ENCODE measurements at regions not wholly inside any gene's neighbourhood (a gene's known extent, or its start where the extent isn't known, plus 50 kb on each side); places are given as distances from the start of the nearest gene placed in this dataset.
A peak's percentile ranks its signal among the peaks of the same experiment; 100 is the strongest.
"Not testable (repeated sequence)": the region's sequence is repeated elsewhere in the genome, so short reads cannot be mapped to it uniquely, and the experiment has no call there.

DNA sequence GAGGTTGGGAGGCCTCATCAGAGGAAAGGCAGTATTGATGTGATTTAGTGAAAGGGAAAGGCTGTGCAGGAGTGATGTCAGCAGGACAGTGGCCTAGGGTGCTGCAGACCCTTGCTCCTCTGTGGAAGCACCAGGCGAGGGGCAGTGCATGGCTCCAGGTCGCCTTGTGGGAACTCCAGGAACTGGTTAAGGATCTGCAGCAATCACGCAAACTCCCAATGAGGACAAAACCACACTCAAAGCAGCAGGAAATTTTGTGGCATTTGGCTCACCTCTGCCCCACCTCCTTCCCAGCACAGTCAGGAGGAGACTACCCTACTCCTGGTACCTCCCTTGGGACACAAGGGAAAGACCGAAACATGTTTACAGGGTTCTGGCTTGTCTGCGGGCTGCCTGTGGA is 251.5 kb downstream of the GADD45G start:
- not testable (repeated sequence) for H3K9me3 ChIP-seq, H3K4me3 ChIP-seq, DNase-seq, H3K36me3 ChIP-seq, H3K27me3 ChIP-seq

DNA sequence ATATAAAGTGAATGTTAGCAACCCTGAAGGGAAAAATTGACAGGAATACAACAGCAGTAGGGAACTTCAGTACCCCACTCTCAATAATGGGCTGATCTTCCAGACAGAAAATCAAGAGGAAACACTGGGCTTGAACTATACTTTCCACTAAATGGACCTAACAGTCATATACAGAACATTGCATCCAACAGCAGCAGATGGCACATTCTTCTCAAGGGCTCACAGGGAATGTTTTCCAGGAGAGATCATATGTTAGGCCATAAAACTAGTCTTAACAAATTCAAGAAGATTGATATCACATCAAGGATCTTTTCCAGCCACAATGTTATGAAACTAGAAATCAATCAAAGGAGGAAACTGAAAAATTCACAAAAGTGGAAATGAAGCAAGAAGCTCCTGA is 252.1 kb downstream of the GADD45G start:
- H3K36me3 ChIP-seq, H3K4me3 ChIP-seq, H3K9me3 ChIP-seq, DNase-seq, H3K27me3 ChIP-seq: not testable (repeated sequence)

DNA sequence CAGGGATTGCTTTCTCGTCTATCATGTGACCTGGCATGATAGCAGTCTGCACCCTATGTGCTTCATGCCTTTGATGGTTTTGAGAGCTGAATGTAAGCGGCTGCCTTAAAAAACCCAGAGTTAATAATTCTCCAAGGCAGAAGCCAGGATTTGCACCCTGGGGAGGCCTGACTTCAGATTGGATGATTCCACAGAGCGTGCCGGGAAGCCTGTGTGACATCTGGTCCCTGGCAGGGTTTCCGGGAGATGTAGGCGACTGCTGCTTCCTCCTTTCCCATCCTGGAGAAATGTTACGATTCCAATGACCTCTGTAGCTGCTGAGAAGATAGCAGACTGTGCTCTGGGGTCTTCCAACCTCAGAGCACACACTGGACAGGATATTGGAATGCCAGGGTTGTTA is 255.0 kb downstream of the GADD45G start:
- not testable (repeated sequence) for DNase-seq, H3K9me3 ChIP-seq, H3K27me3 ChIP-seq, H3K4me3 ChIP-seq, H3K36me3 ChIP-seq

- H3K36me3 ChIP-seq, DNase-seq, H3K9me3 ChIP-seq, H3K27me3 ChIP-seq, H3K4me3 ChIP-seq: not testable (repeated sequence)
These were observed 256.6 kb downstream of the GADD45G start for GRCh38 chr9:89861371-89861770.

DNA sequence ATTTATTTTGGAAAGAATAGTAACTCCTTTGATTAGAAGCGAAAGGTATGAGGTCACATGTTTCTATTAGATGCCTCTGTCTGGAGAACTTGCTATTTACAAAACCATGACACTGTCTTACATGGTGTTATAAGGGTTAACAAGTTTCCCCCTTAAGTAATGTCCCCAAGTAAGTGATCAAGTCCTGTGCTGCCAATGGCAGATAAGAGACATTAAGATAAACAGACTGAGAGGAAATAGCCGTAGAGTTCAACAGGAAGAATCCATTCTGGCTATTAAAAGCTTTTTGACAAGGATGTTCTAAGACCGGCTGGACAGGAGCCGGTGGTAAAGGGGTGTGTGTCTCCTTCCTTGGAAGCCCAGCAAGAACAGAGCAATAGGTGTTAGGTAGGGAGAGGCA is 257.5 kb downstream of the GADD45G start:
- H3K27me3 ChIP-seq = no peaks in the 10 kb centered on the region
- H3K36me3 ChIP-seq = no peaks in the 10 kb centered on the region
- no peak overlapping the region for H3K4me3 ChIP-seq
- DNase-seq = no peak
- no peaks in the 10 kb centered on the region for H3K9me3 ChIP-seq

GRCh38 chr9:89863141-89863540 is 258.3 kb downstream of the GADD45G start:
- H3K4me3 ChIP-seq = no peak overlapping the region
- H3K27me3 ChIP-seq = no peaks in the 10 kb centered on the region
- DNase-seq = no peak
- H3K36me3 ChIP-seq = no peaks in the 10 kb centered on the region
- no peaks in the 10 kb centered on the region for H3K9me3 ChIP-seq

DNA sequence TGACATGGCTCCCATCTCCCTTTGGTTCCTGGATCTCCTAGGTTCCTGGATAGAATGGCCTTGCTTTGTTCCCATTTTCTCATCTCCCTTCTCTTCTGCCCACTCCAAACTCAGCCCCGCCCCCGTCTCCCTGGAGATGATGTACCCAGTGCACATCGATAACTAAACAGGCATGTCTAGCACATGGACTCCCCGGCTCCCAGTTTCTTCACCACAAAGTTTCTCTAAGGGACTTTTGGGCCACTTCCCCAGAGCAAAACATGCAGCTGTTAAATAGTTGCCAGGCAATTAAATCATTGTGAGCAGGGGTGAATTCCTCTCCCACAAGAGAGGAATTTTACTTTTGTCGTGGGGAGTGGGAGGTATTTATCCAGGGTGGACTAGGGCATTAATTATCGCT is 259.0 kb downstream of the GADD45G start:
- H3K27me3 ChIP-seq = no peaks in the 10 kb centered on the region
- DNase-seq = no peak
- H3K4me3 ChIP-seq = no peak overlapping the region
- no peaks in the 10 kb centered on the region for H3K36me3 ChIP-seq
- H3K9me3 ChIP-seq = no peaks in the 10 kb centered on the region

- no peaks in the 10 kb centered on the region for H3K27me3 ChIP-seq
- DNase-seq = no peak
- H3K36me3 ChIP-seq = no peaks in the 10 kb centered on the region
- no peaks in the 10 kb centered on the region for H3K9me3 ChIP-seq
- H3K4me3 ChIP-seq = no peak overlapping the region
These were observed 259.4 kb downstream of the GADD45G start for GRCh38 chr9:89864257-89864656.

DNA sequence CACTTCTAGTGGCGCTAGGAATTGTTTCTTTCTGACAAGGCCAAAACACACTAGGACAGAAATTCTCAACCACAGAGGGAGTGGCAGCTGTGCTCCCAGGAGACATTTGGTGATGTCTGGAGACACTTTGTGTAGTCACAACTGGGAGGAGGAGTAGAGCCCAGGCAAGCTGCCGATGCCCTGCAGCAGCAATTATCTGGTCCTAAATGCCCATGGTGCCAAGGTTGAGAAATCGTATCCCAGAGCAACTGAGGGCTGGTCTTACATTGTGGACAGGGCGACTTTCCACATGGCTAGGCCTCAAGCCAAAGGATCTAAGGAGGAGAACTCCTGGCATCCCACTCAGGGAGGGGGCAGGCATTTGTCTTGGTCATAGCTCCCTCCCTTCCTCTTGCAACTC is 259.9 kb downstream of the GADD45G start:
- DNase-seq = peak; percentile 61
- H3K4me3 ChIP-seq = no peak overlapping the region
- no peaks in the 10 kb centered on the region for H3K36me3 ChIP-seq
- H3K9me3 ChIP-seq = no peaks in the 10 kb centered on the region
- no peaks in the 10 kb centered on the region for H3K27me3 ChIP-seq

DNA sequence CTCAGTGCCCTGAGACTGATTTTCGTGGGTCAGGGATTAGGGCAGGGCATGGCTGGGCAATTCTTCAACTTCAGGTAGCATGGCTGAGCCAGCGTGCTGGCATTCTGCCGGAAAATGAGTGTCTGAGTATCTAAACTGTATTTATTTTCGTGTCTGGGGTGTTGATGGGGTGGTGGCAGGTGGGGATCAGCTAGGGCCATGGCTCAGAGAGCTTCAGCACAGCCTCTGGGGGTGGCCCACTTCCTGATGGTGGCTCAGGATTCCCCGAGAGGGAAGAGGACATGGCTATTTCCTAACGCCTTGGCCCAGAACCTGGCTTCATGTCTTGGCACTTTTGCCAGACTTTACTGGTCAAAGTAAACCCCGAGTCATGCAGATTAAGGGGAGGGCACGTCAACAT is 260.5 kb downstream of the GADD45G start:
- no peak for DNase-seq
- no peaks in the 10 kb centered on the region for H3K27me3 ChIP-seq
- no peaks in the 10 kb centered on the region for H3K9me3 ChIP-seq
- H3K36me3 ChIP-seq = no peaks in the 10 kb centered on the region
- no peak overlapping the region for H3K4me3 ChIP-seq

GRCh38 chr9:89865981-89866380 is 261.2 kb downstream of the GADD45G start:
- H3K27me3 ChIP-seq = no peaks in the 10 kb centered on the region
- H3K9me3 ChIP-seq = no peaks in the 10 kb centered on the region
- H3K36me3 ChIP-seq = no peaks in the 10 kb centered on the region
- no peak overlapping the region for H3K4me3 ChIP-seq
- DNase-seq = no peak

DNA sequence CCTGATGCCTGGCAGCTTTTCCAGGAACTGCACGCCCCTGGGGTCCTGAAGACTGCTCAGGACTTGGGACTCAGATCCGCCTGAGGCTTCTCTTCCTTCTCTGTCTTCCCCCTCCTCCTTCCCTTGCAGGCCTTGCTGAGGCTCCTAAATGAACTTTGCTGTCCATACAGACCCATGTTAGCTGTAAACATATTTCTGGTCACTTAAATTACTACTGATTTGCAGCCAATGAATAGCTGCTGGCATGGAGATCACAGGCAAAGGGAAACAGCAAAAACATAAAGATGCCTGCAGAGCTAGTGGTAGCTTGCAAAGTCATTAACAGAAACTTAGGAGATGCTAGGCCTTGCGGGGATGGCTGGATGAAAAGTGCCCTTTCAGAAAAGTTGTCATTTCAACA is 261.9 kb downstream of the GADD45G start:
- H3K4me3 ChIP-seq = no peak overlapping the region
- no peaks in the 10 kb centered on the region for H3K27me3 ChIP-seq
- H3K36me3 ChIP-seq = no peaks in the 10 kb centered on the region
- no peaks in the 10 kb centered on the region for H3K9me3 ChIP-seq
- no peak for DNase-seq

DNA sequence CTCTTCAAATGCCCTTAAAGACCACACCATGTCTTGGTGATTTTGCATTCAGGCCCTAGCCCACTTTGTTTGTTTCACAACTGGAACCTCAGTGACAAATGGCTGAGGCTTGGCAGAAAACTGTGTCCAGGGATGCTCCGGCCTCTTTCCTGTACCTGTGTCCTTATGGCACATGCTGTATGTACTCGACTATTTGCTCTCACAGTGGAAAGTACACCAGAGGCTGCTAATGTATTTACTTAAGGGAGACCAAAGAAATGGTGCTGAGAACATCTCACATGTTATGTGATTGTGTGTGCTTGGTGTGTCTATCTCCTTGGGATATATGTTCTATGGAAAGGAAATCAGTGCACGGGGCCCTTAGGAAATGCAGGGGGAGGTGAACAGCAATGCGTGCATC is 263.3 kb downstream of the GADD45G start:
- no peaks in the 10 kb centered on the region for H3K36me3 ChIP-seq
- H3K4me3 ChIP-seq = no peak overlapping the region
- no peaks in the 10 kb centered on the region for H3K27me3 ChIP-seq
- no peak for DNase-seq
- H3K9me3 ChIP-seq = no peaks in the 10 kb centered on the region

DNA sequence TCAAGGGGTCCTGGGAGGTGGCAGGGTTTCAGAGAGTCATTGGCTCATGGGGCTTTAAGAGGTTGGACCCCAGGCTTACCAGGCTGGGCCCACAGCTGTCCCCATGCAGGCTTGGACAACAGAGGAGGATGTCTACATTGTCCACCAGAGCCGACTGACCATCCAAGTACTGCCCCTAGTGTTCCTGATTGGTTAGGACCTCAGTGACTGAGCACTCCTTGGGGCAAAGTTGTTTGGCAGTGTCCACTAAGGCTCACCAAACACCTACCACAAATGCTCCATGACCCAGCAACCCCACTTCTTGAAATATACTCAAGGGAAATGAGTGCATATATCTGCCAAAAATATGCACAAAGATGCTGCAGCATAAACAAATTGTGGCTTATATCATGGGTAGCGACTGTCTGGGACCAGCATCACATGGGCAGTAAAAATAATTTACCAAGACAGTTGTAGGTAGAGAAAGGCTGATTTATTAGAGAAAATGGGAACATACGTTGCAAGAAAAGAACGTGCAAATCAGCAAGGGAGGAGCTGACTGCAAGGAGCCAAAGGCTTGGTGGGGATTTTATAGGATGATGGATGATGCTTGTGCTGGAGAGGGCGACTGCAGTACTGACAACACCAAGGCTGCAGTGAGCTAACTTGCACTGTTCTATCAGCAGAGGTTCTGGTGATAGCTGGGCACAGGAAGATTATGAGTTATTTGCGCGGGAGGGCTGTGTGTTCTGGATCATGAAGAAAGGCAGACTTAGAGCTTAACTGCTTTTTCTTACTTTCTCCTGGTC is 265.2 kb downstream of the GADD45G start:
- Histone ChIP-seq H3K27me3 (no peaks in the 10 kb centered on the region), H3K4me3 (no peak overlapping the region), H3K36me3 (no peaks in the 10 kb centered on the region), H3K9me3 (no peaks in the 10 kb centered on the region)
- no peak for DNase-seq

GRCh38 chr9:89871871-89872331 is 267.1 kb downstream of the GADD45G start:
- DNase-seq = no peak
- H3K9me3 ChIP-seq = no peaks in the 10 kb centered on the region

GRCh38 chr9:89872426-89872912 is 267.7 kb downstream of the GADD45G start:
- Histone ChIP-seq H3K36me3 (no peaks in the 10 kb centered on the region), H3K27me3 (no peaks in the 10 kb centered on the region), H3K9me3 (no peaks in the 10 kb centered on the region), H3K4me3 (no peak overlapping the region)
- DNase-seq = no peak

More at GRCh38 chr9:89871871-89872331, 267.1 kb downstream of the GADD45G start:
- Histone ChIP-seq H3K27me3 (no peaks in the 10 kb centered on the region), H3K4me3 (no peak overlapping the region), H3K36me3 (no peaks in the 10 kb centered on the region)

GRCh38 chr9:89872913-89873707 is 268.3 kb downstream of the GADD45G start:
- no peak for DNase-seq

DNA sequence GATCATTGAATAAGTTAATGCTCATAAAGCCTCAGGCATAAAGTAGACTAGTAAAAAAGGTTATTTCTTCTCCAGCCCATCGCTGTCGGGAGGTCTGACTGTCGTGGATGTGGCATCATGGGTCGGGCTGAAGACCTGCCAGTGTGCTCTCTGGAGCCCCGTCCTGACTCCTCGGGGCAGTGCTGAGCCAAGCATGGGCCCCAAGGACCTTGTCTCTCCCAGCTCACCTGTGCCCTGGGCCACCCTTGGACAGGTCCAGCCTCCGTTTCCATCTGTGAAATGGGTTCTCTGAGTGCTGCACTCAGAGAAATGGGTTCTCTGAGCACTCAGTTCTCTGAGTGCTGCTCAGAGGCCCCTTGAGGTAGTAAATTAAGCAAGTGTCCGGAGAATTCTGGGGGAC is 269.0 kb downstream of the GADD45G start:
- H3K4me3 ChIP-seq = no peak overlapping the region
- H3K36me3 ChIP-seq = no peaks in the 10 kb centered on the region
- no peaks in the 10 kb centered on the region for H3K27me3 ChIP-seq
- H3K9me3 ChIP-seq = no peaks in the 10 kb centered on the region
- DNase-seq = no peak

More at GRCh38 chr9:89872913-89873707, 268.3 kb downstream of the GADD45G start:
- Histone ChIP-seq H3K36me3 (no peaks in the 10 kb centered on the region), H3K4me3 (no peak overlapping the region), H3K27me3 (no peaks in the 10 kb centered on the region), H3K9me3 (no peaks in the 10 kb centered on the region)
